ENCODE measurements at regions not wholly inside any gene's neighbourhood (a gene's known extent, or its start where the extent isn't known, plus 50 kb on each side); places are given as distances from the start of the nearest gene placed in this dataset.

- H3K27ac ChIP-seq, result no peak overlapping the region
- H3K4me3 ChIP-seq, result no peak overlapping the region
- TF ChIP-seq CTCF (IDR thresholded peaks at IDR 0.05), result no peak
- intact Hi-C loops (cut with DNase I), result no loop called here
- H3K9me3 ChIP-seq, result no peaks in the 10 kb centered on the region
- no peaks in the 10 kb centered on the region for H3K4me1 ChIP-seq
- H3K36me3 ChIP-seq, result no peaks in the 10 kb centered on the region
- DNase-seq (ENCODE audit: low spot score in 2 of 2), result no peak
- no peaks in the 10 kb centered on the region for H3K27me3 ChIP-seq
Observed at GRCh38 chr5:18171684-18172083, 537.4 kb downstream of the TAF11L14 start.

- no peak overlapping the region for H3K4me3 ChIP-seq
- no peak overlapping the region for H3K27ac ChIP-seq
- no peaks in the 10 kb centered on the region for H3K9me3 ChIP-seq
- DNase-seq (ENCODE audit: low spot score in 2 of 2), result no peak
- H3K36me3 ChIP-seq, result no peaks in the 10 kb centered on the region
- intact Hi-C loops (cut with DNase I), result no loop called here
- TF ChIP-seq CTCF (IDR thresholded peaks at IDR 0.05), result no peak
- H3K27me3 ChIP-seq, result no peaks in the 10 kb centered on the region
- H3K4me1 ChIP-seq, result no peaks in the 10 kb centered on the region
Observed at GRCh38 chr5:18179579-18179978, 545.3 kb downstream of the TAF11L14 start.

GRCh38 chr5:18181575-18181974, 547.3 kb downstream of the TAF11L14 start:
- intact Hi-C loops (cut with DNase I), result no loop called here
- no peaks in the 10 kb centered on the region for H3K4me1 ChIP-seq

GRCh38 chr5:18195910-18196309, 561.6 kb downstream of the TAF11L14 start:
- H3K4me3 ChIP-seq, result no peak overlapping the region
- TF ChIP-seq CTCF (IDR thresholded peaks at IDR 0.05), result no peak
- no peaks in the 10 kb centered on the region for H3K36me3 ChIP-seq
- no peaks in the 10 kb centered on the region for H3K4me1 ChIP-seq
- no peak for DNase-seq (ENCODE audit: low spot score in 2 of 2)
- H3K27ac ChIP-seq, result no peak overlapping the region
- no peaks in the 10 kb centered on the region for H3K9me3 ChIP-seq
- no peaks in the 10 kb centered on the region for H3K27me3 ChIP-seq
- intact Hi-C loops (cut with DNase I), result no loop called here

More at GRCh38 chr5:18181575-18181974, 547.3 kb downstream of the TAF11L14 start:
- Histone ChIP-seq H3K27ac (no peak overlapping the region), H3K36me3 (no peaks in the 10 kb centered on the region), H3K9me3 (no peaks in the 10 kb centered on the region), H3K4me3 (no peak overlapping the region), H3K27me3 (no peaks in the 10 kb centered on the region)
- no peak for DNase-seq (ENCODE audit: low spot score in 2 of 2)
- no peak for TF ChIP-seq CTCF (IDR thresholded peaks at IDR 0.05)

- H3K4me3 ChIP-seq, result no peak overlapping the region
- no peaks in the 10 kb centered on the region for H3K27me3 ChIP-seq
- H3K4me1 ChIP-seq, result no peaks in the 10 kb centered on the region
- intact Hi-C loops (cut with DNase I), result no loop called here
- H3K9me3 ChIP-seq, result no peaks in the 10 kb centered on the region
- TF ChIP-seq CTCF (IDR thresholded peaks at IDR 0.05), result no peak
- DNase-seq (ENCODE audit: low spot score in 2 of 2), result no peak
- no peaks in the 10 kb centered on the region for H3K36me3 ChIP-seq
- H3K27ac ChIP-seq, result no peak overlapping the region
Observed at GRCh38 chr5:18197734-18198133, 563.5 kb downstream of the TAF11L14 start.

GRCh38 chr5:18202164-18202563, 567.9 kb downstream of the TAF11L14 start:
- Histone ChIP-seq H3K36me3 (no peaks in the 10 kb centered on the region), H3K27ac (no peak overlapping the region), H3K27me3 (no peaks in the 10 kb centered on the region), H3K4me3 (no peak overlapping the region), H3K4me1 (no peaks in the 10 kb centered on the region), H3K9me3 (no peaks in the 10 kb centered on the region)
- intact Hi-C loops (cut with DNase I), result no loop called here
- DNase-seq (ENCODE audit: low spot score in 2 of 2), result no peak
- no peak for TF ChIP-seq CTCF (IDR thresholded peaks at IDR 0.05)
